Immature natural killer cell (primary cell): ENCODE measurements at regions not wholly inside any gene's neighbourhood (a gene's known extent, or its start where the extent isn't known, plus 50 kb on each side); places are given as distances from the start of the nearest gene placed in this dataset.

Experiments used
- DNase-seq, 3 donors: peaks; one replicate each; pipeline ENCODE4 v3.0.0; 2022; ENCODE audit warnings: mixed read lengths in 1 of 3
- H3K27ac Mint-ChIP-seq, 6 donors: one replicate each; pipeline ENCODE4 v1.8.0; 2020; ENCODE audit warnings: mixed read lengths in 6 of 6, mild to moderate bottlenecking in 5 of 6, inconsistent platforms in 4 of 6, moderate library complexity in 3 of 6
- H3K27me3 Mint-ChIP-seq, 3 donors: one replicate each; pipeline ENCODE4 v1.8.0; 2020 to 2021; ENCODE audit warnings: low read depth in 3 of 3, mild to moderate bottlenecking in 3 of 3, mixed read lengths in 3 of 3, moderate library complexity in 3 of 3, inconsistent platforms in 1 of 3
- H3K36me3 Mint-ChIP-seq, 3 donors: one replicate each; pipeline ENCODE4 v1.8.0; 2020; ENCODE audit warnings: mixed read lengths in 3 of 3, inconsistent platforms in 2 of 3, mild to moderate bottlenecking in 2 of 3
- H3K4me1 Mint-ChIP-seq, 2 donors: one replicate each; pipeline ENCODE4 v1.8.0; 2020; ENCODE audit warnings: inconsistent platforms in 2 of 2, mild to moderate bottlenecking in 2 of 2, mixed read lengths in 2 of 2, moderate library complexity in 1 of 2
- H3K4me3 Mint-ChIP-seq, 5 donors: one replicate each; pipeline ENCODE4 v1.8.0; 2020; ENCODE audit warnings: mild to moderate bottlenecking in 5 of 5, mixed read lengths in 5 of 5, inconsistent platforms in 3 of 5, moderate library complexity in 3 of 5
- H3K9me3 Mint-ChIP-seq, 6 donors: one replicate each; pipeline ENCODE4 v1.8.0; 2020; ENCODE audit warnings: mild to moderate bottlenecking in 6 of 6, mixed read lengths in 6 of 6, inconsistent platforms in 4 of 6, moderate library complexity in 3 of 6

DNA sequence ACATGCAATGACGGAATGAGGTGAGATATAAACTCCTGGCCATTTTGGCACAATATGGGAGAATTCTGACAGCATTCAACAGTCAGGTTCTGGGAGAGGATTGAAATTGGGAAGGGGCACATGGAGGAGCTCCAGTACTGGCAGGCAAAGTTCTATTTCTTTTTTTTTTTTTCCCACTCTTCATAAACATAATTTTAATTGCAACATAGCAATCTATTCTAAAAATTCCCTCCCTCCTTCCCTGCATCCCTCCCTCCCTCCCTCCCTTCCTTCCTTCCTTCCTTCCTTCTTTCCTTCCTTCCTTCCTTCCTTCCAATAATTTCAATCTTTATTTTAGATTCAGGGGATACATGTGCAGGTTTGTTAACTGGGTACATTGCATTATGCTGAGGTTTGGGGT, 93.2 kb downstream of the PTCSC3 start:
- H3K4me1 Mint-ChIP-seq = no peaks in the 10 kb centered on the region
- no peak overlapping the region for H3K27ac Mint-ChIP-seq
- peaks cover 0 to 5% (median 1%) of the 10 kb centered on the region in 3 donors for H3K27me3 Mint-ChIP-seq
- no peaks in the 10 kb centered on the region for H3K36me3 Mint-ChIP-seq
- no peak for DNase-seq
- peaks cover 0 to 10% (median under 1%) of the 10 kb centered on the region in 6 donors for H3K9me3 Mint-ChIP-seq
- H3K4me3 Mint-ChIP-seq = no peak overlapping the region

DNA sequence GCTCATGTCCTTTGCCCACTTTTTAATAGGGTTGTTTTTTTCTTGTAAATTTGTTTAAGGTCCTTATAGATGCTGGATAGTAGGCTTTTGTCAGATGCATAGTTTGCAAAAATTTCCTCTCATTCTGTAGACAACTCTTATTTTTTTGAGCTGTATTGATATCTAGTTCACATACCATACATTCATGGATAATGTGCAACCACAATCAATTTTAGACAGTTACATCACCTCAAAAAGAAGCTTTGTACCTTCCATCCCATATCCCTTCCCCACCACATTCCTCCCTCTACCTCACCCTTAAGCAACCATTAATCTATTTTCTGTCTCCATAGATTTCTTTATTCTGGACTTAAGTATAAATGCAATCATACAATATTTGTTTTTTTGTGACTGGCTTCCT, 98.4 kb downstream of the PTCSC3 start:
- H3K36me3 Mint-ChIP-seq = no peaks in the 10 kb centered on the region
- no peak overlapping the region for H3K4me3 Mint-ChIP-seq
- H3K9me3 Mint-ChIP-seq = peaks cover 0 to 8% (median 5%) of the 10 kb centered on the region in 6 donors
- no peak overlapping the region for H3K27ac Mint-ChIP-seq
- peaks cover 0 to 3% (median 0%) of the 10 kb centered on the region in 3 donors for H3K27me3 Mint-ChIP-seq
- no peak for DNase-seq
- no peaks in the 10 kb centered on the region for H3K4me1 Mint-ChIP-seq

DNA sequence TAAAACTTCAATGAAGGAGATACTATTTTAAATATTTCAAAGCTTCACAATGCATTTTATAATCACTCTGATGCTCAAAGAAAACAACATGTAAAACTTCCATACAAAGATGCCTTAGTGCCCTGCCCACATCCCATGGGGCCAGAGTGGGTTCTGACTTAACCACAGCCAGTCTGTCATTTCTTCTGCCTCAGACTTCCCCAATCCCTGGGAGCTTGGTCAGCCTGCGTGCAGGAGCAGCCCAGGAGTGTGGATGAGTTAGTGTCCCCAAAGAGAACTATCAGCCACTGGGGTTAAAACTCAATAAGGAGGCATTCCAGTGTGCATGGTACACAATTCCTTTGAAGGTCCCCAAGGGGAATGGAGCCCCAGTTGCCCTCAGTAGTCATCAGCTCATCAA, 100.3 kb downstream of the PTCSC3 start:
- H3K9me3 Mint-ChIP-seq = peaks cover 0 to 9% (median 5%) of the 10 kb centered on the region in 6 donors
- no peak for DNase-seq
- no peaks in the 10 kb centered on the region for H3K36me3 Mint-ChIP-seq
- peaks cover 0 to 3% (median 2%) of the 10 kb centered on the region in 3 donors for H3K27me3 Mint-ChIP-seq
- no peaks in the 10 kb centered on the region for H3K4me1 Mint-ChIP-seq
- no peak overlapping the region for H3K4me3 Mint-ChIP-seq
- H3K27ac Mint-ChIP-seq = no peak overlapping the region

DNA sequence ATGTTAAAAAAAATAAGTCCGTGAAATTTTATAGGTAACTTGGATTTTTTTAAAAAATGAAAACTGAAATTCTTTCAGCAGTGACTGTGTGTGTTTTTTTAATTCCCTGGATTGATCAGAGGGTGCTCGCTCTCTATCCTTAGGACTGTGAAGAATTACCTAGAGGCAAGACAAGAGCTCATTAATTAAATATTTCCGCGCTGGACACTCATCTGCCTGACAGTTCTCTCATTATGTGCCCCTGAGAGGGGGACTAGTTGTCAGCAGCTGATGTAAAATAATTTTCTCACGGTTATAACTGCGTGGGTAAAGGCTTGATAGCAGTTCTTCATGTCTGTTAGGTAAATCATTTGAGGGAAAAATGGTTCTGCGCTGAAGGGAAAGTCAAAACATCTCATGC, 101.3 kb downstream of the PTCSC3 start:
- H3K27ac Mint-ChIP-seq = no peak overlapping the region
- no peaks in the 10 kb centered on the region for H3K36me3 Mint-ChIP-seq
- peaks cover 0 to 7% (median 3%) of the 10 kb centered on the region in 6 donors for H3K9me3 Mint-ChIP-seq
- no peak for DNase-seq
- H3K27me3 Mint-ChIP-seq = peaks cover 2 to 4% (median 3%) of the 10 kb centered on the region in 3 donors
- H3K4me3 Mint-ChIP-seq = no peak overlapping the region
- no peaks in the 10 kb centered on the region for H3K4me1 Mint-ChIP-seq

DNA sequence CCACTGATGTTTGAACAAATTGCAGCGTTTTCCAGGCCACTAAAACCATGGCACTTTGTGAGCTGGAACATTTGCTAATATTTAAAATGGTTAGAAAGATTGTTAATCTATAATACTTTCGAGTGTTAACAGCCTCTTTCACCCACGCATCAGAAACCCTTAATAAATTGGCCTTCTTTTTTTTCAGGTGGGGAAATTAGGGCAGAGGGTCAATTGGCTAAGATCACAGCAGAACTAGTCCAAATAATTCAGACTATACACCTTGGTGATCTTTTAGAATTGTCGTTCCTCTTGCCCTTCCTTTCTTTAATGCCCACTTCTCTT, 105.8 kb downstream of the PTCSC3 start:
- H3K27ac Mint-ChIP-seq = no peak overlapping the region
- H3K9me3 Mint-ChIP-seq = peaks cover 0 to 6% (median under 1%) of the 10 kb centered on the region in 6 donors
- no peaks in the 10 kb centered on the region for H3K4me1 Mint-ChIP-seq
- H3K4me3 Mint-ChIP-seq = no peak overlapping the region
- H3K36me3 Mint-ChIP-seq = no peaks in the 10 kb centered on the region
- DNase-seq = no peak
- peaks cover 2 to 7% (median 3%) of the 10 kb centered on the region in 3 donors for H3K27me3 Mint-ChIP-seq

DNA sequence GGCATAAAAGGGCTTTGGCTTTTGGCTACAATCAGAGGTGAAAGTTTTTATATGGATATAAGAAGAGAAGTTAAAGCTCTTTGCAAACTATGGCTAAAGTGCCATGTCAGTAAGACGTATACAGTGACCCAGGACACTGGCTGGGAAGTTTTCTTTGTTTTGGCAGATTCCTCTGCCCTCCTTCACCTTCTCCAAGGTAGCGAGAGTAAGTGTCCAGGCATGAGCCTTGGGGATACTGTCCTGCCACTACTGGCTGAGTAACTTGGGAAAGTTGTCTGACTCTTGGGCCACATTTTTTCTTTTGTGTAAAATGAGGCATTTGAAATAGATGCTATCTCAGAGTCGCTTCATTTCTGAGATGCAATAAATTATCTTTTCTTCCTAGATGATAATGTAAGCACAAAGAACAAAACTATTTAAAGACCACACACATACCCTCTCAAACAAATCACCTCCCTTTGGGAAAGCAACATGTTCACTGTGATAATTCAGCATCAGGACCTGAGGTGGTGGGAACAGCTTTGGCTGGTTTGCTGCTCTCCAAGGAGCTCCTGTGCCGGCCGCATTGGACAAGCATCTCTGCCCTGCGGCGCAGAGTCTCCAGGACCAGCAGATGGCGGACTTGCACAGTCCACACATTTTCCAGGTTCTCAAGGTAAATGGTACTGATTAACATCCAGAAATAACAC, 106.3 kb downstream of the PTCSC3 start:
- Mint-ChIP-seq H3K27ac (no peak overlapping the region), H3K9me3 (peaks cover 0 to 6% (median 0%) of the 10 kb centered on the region in 6 donors), H3K27me3 (peaks cover 2 to 7% (median 4%) of the 10 kb centered on the region in 3 donors), H3K4me1 (no peaks in the 10 kb centered on the region), H3K36me3 (no peaks in the 10 kb centered on the region), H3K4me3 (no peak overlapping the region)
- no peak for DNase-seq

DNA sequence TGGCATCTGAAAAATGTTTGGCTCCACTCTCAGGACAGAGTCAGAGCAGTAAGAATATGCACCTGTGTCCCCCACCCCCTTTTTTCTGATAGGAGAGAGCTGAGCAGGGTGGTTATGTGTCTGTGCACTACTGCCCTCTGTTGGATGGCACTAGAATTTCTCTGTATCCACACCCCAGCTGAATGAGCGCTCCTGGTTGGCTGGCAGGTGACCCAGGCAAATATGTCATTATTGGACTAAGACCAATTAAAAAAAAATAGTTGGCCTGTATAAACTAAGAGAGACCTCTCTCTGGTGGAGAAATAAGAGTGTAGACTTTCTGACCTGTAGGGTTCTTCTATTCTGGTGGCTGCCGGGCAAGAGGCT, 107.0 kb downstream of the PTCSC3 start:
- no peak overlapping the region for H3K4me3 Mint-ChIP-seq
- no peaks in the 10 kb centered on the region for H3K4me1 Mint-ChIP-seq
- H3K27me3 Mint-ChIP-seq = peaks cover 2 to 7% (median 5%) of the 10 kb centered on the region in 3 donors
- no peak overlapping the region for H3K27ac Mint-ChIP-seq
- DNase-seq = no peak
- no peaks in the 10 kb centered on the region for H3K36me3 Mint-ChIP-seq
- H3K9me3 Mint-ChIP-seq = peaks cover 0 to 6% (median 2%) of the 10 kb centered on the region in 6 donors

DNA sequence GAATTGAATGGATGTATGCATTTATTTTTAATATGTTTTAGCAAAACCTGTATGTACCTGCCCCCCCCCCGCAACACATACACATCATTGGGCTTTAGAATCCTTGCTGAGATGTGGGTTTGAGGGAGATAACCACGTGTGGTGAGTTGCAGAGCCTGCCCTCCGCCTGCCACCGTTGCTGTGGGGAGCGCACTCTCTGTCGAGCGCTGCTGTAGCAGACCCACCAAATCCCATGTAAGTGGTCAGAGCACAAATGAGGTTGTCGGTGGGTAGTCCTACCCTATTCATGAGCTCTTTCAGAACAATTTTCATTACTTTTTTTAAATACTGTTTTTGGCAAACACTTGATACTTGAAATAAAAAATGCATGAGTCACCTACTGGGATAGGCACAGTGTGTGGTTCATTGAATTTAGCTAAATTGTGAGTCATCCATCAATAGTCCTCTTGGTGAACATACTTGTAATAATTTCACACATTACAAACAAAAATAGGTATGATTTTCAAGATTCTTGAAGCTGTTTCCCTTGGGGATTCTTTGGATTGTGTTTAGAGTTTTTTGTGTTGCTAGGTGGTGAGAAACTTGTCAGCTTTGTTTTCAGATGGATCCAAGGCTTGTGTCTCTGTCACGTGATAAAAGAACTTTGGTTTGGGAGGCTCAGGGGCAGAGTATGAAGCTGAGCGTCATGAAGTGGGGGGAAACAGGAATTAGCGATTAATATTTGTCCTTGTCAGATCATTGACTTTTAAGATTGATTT, 107.6 kb downstream of the PTCSC3 start:
- no peak overlapping the region for H3K27ac Mint-ChIP-seq
- peaks cover 0 to 6% (median 2%) of the 10 kb centered on the region in 6 donors for H3K9me3 Mint-ChIP-seq
- DNase-seq = no peak
- peaks cover 2 to 7% (median 5%) of the 10 kb centered on the region in 3 donors for H3K27me3 Mint-ChIP-seq
- no peak overlapping the region for H3K4me3 Mint-ChIP-seq
- no peaks in the 10 kb centered on the region for H3K4me1 Mint-ChIP-seq
- no peaks in the 10 kb centered on the region for H3K36me3 Mint-ChIP-seq

DNA sequence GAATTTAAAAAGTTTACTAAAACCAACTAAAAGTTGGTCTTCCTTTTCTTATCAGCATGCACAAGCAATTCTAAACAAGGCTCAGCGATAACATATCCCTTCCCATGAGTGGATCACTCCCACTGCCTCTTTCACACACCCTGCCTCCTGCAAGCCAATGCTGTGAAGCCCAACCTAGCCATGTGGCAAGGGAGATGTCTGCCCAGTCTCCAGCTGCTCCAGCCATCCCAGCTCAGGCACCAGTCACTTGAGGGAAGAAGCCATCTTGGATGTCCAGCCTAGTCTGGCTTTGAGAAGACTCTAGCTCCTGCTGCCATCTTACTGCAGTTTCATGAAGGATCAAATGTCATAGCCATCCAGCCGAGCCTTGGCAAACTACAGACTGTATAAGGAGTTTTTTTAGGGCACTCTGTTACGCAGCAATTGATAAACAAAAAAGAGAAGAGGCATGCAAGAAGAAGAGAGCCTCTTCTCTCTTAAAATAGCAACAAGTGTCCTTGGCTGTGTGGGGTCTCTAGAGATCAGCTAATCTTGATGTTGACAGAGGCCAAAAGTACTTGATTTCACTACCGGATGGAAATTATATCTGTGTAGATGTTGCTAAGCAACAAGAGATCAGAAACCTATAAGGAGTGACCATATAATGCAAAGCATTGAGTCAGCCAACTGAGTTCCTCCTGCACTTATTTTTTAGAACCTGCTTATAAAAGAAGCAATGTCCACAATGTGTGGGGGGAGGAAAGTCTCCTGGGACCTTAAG, 108.9 kb downstream of the PTCSC3 start:
- H3K9me3 Mint-ChIP-seq = peaks cover 0 to 6% (median 2%) of the 10 kb centered on the region in 6 donors
- peaks cover 2 to 7% (median 5%) of the 10 kb centered on the region in 3 donors for H3K27me3 Mint-ChIP-seq
- H3K36me3 Mint-ChIP-seq = no peaks in the 10 kb centered on the region
- no peak for DNase-seq
- no peak overlapping the region for H3K27ac Mint-ChIP-seq
- no peaks in the 10 kb centered on the region for H3K4me1 Mint-ChIP-seq
- H3K4me3 Mint-ChIP-seq = no peak overlapping the region

DNA sequence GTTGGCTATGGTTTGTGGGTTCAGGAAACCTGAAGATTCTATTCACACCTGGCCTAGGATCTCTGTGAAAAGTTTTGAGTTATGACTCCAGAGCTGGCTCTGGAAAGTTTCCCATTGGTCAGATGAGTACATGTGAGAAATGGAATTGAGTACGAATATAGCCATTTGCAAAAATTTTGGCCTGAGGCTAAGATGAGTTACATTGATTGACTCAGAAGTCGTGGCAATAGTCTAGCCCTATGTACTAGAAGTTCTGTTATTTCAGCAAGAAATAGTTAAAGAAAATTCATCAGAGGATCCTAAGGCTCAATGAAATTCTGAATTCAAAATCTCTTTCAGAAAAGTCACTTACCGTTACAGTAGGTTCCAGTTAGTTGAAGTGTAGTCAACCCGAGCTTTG, 109.9 kb downstream of the PTCSC3 start:
- Mint-ChIP-seq H3K4me1 (no peaks in the 10 kb centered on the region), H3K36me3 (no peaks in the 10 kb centered on the region), H3K27me3 (peaks cover 0 to 7% (median 5%) of the 10 kb centered on the region in 3 donors), H3K9me3 (peaks cover 0 to 6% (median 0%) of the 10 kb centered on the region in 6 donors), H3K4me3 (no peak overlapping the region), H3K27ac (no peak overlapping the region)
- DNase-seq = no peak

DNA sequence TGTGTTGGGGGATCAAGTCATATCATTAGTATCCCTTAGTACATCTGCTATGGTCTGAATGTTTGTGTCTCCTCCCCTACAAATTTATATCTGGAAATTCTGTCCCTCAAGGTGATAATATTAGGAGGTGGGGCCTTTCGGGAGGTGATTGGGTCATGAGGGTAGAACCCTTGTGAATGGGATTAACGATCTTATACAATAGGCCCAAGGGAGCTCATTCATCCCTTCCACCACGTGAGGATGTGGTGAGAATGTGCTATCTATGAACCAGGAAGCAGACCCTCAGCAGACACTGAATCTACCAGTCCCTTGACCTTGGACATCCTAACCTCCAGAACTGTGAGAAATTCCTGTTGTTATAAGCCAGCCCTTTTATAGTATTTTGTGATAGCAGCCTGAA, 110.7 kb downstream of the PTCSC3 start:
- Mint-ChIP-seq H3K4me1 (no peaks in the 10 kb centered on the region), H3K4me3 (no peak overlapping the region), H3K27me3 (peaks cover 4 to 5% (median 5%) of the 10 kb centered on the region in 3 donors), H3K36me3 (no peaks in the 10 kb centered on the region), H3K27ac (no peak overlapping the region), H3K9me3 (peaks cover 0 to 4% (median 0%) of the 10 kb centered on the region in 6 donors)
- no peak for DNase-seq

DNA sequence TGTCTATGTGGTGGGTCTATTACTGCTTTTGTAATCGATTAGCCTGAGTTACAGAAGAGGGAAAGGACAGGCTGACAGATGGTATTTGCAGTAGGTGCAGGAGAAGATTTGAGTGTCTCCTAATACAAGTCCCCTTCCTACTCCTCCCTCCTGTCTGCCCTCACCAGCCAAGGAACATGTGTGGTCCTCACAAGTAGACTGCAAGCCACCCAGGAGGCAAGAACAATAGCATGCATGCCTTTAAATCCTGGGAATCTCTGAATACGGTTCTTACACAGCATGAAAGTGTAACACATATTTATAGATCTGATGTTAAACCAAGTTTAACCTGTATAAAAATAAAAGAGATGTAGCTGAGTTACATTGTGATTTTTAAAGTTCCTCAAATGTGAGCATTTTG, 117.0 kb downstream of the PTCSC3 start:
- Mint-ChIP-seq H3K27me3 (peaks cover 2 to 7% (median 2%) of the 10 kb centered on the region in 3 donors), H3K4me3 (no peak overlapping the region), H3K4me1 (no peaks in the 10 kb centered on the region), H3K9me3 (peaks cover 0 to 5% (median 0%) of the 10 kb centered on the region in 6 donors), H3K36me3 (no peaks in the 10 kb centered on the region), H3K27ac (no peak overlapping the region)
- DNase-seq = no peak

DNA sequence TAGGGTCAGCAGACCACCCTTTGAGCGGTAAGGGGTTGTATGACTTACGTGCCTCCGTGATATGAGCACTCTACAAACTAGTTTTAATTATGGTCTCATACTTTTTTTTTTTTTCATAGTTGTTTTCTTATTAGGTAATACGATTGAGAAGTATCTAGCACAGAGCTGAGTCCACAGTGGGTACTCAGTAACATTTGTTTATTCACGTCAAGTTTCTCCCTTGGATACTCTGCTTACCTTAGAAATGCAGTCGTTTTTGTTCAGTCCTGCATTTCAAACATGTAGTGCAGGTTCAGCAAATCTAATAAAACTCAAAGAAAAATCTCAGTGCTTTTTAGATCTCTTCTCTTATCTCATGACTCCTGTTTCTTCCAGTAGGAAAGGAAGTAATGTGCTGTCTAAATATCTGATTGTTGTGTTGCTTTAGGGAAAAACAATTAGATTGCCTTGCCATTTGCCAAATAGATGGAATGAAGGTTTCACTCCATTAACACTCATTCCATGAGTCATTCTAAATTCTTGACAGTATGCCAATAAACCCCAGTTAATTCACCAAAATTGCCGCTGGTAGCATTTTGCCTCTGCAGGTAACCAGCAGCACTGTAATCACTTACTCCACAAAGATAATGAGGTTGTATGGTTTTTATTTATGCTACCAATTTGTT, 118.9 kb downstream of the PTCSC3 start:
- Mint-ChIP-seq H3K9me3 (peaks cover 0 to 5% (median 0%) of the 10 kb centered on the region in 6 donors), H3K27ac (no peak overlapping the region), H3K36me3 (no peaks in the 10 kb centered on the region), H3K4me3 (no peak overlapping the region), H3K4me1 (no peaks in the 10 kb centered on the region), H3K27me3 (peaks cover 2 to 7% (median 2%) of the 10 kb centered on the region in 3 donors)
- no peak for DNase-seq
